CD14-positive monocyte (primary cell): ENCODE measurements at regions not wholly inside any gene's neighbourhood (a gene's known extent, or its start where the extent isn't known, plus 50 kb on each side); places are given as distances from the start of the nearest gene placed in this dataset.

Source experiments
- DNase-seq, 3 donors: peaks; one replicate each; pipeline ENCODE4 v3.0.0-alpha.2; 2011 to 2022
- H2AFZ ChIP-seq: 2 replicates; pipeline ENCODE4 v1.6.0; 2012; ENCODE audit warnings: mild to moderate bottlenecking, low read depth, low read length, inconsistent platforms; ENCODE audit not compliant: insufficient read depth, poor library complexity, severe bottlenecking
- H3K27ac ChIP-seq, 2 donors: 1 replicate in 1 of 2; 2 replicates in 1 of 2; pipeline ENCODE4 v1.5.1; 2012 to 2013; ENCODE audit warnings: low read length in 2 of 2, control low read depth in 1 of 2, inconsistent platforms in 1 of 2, low read depth in 1 of 2, mild to moderate bottlenecking in 1 of 2
- H3K27me3 ChIP-seq, 2 donors: one replicate each; pipeline versions ENCODE4 v1.6.0 to v1.6.1; 2011 to 2013; ENCODE audit warnings: low read length in 2 of 2; ENCODE audit not compliant: control insufficient read depth in 2 of 2, insufficient read depth in 2 of 2
- H3K36me3 ChIP-seq, 2 donors: replicated peaks in 1 of 2; 1 replicate in 1 of 2; 2 replicates in 1 of 2; pipeline versions ENCODE4 v1.5.1 to v1.6.1; 2012 to 2013; ENCODE audit warnings: low read length in 2 of 2, control low read depth in 1 of 2, inconsistent platforms in 1 of 2, mild to moderate bottlenecking in 1 of 2; ENCODE audit not compliant: insufficient read depth in 2 of 2, control insufficient read depth in 1 of 2
- H3K4me1 ChIP-seq, 2 donors: 1 replicate in 1 of 2; 2 replicates in 1 of 2; pipeline versions ENCODE4 v1.5.1 to v1.6.1; 2012 to 2013; ENCODE audit warnings: low read length in 2 of 2, control low read depth in 1 of 2, inconsistent platforms in 1 of 2, mild to moderate bottlenecking in 1 of 2, moderate library complexity in 1 of 2; ENCODE audit not compliant: insufficient read depth in 2 of 2, control insufficient read depth in 1 of 2
- H3K4me2 ChIP-seq: replicated peaks from 2 replicates; pipeline ENCODE3; 2012; ENCODE audit warnings: low read length, moderate library complexity, mild to moderate bottlenecking; ENCODE audit not compliant: poor library complexity, severe bottlenecking; ENCODE audit errors: extremely low read depth
- H3K4me3 ChIP-seq, 3 experiments: fragments of 200-600 bp in 1 of 3; sonication (generic) in 1 of 3; replicated peaks in 1 of 3; 1 replicate in 2 of 3; 2 replicates in 1 of 3; pipeline ENCODE4 v1.5.1; 2011 to 2013; ENCODE audit warnings: low read length in 3 of 3, mild to moderate bottlenecking in 3 of 3, control low read depth in 2 of 3, low read depth in 2 of 3, inconsistent platforms in 1 of 3, moderate library complexity in 1 of 3
- H3K79me2 ChIP-seq: 2 replicates; pipeline ENCODE4 v1.6.0; 2012; ENCODE audit warnings: mild to moderate bottlenecking, control low read depth, inconsistent platforms, low read length, moderate library complexity; ENCODE audit not compliant: insufficient read depth
- H3K9ac ChIP-seq: 2 replicates; pipeline ENCODE4 v1.6.0; 2017; ENCODE audit warnings: low read length, mild to moderate bottlenecking; ENCODE audit not compliant: insufficient read depth, poor library complexity, severe bottlenecking
- H3K9me3 ChIP-seq, 2 donors: replicated peaks in 1 of 2; 1 replicate in 1 of 2; 2 replicates in 1 of 2; pipeline versions ENCODE4 v1.5.1 to v1.6.1; 2012 to 2013; ENCODE audit warnings: low read length in 2 of 2, control low read depth in 1 of 2; ENCODE audit not compliant: control insufficient read depth in 1 of 2, insufficient read depth in 1 of 2
- H4K20me1 ChIP-seq: 2 replicates; pipeline ENCODE4 v1.6.0; 2012; ENCODE audit warnings: mild to moderate bottlenecking, low read length, control low read depth, moderate library complexity; ENCODE audit not compliant: insufficient read depth
- H3K27ac Mint-ChIP-seq, 7 donors: one replicate each; pipeline ENCODE4 v1.8.0; 2020; ENCODE audit warnings: mild to moderate bottlenecking in 7 of 7, mixed read lengths in 7 of 7, moderate library complexity in 6 of 7, inconsistent platforms in 2 of 7
- H3K27me3 Mint-ChIP-seq, 3 donors: one replicate each; pipeline ENCODE4 v1.8.0; 2021 to 2022; ENCODE audit warnings: low read depth in 3 of 3, mild to moderate bottlenecking in 3 of 3, mixed read lengths in 3 of 3, moderate library complexity in 3 of 3, inconsistent platforms in 1 of 3
- H3K36me3 Mint-ChIP-seq, 2 donors: one replicate each; pipeline ENCODE4 v1.8.0; 2020; ENCODE audit warnings: mixed read lengths in 2 of 2, inconsistent platforms in 1 of 2, mild to moderate bottlenecking in 1 of 2
- H3K4me1 Mint-ChIP-seq: one replicate; pipeline ENCODE4 v1.8.0; 2020; ENCODE audit warnings: mild to moderate bottlenecking, mixed read lengths
- H3K4me3 Mint-ChIP-seq, 2 donors: one replicate each; pipeline ENCODE4 v1.8.0; 2020; ENCODE audit warnings: mild to moderate bottlenecking in 2 of 2, mixed read lengths in 2 of 2, moderate library complexity in 1 of 2
- H3K9me3 Mint-ChIP-seq, 7 donors: one replicate each; pipeline ENCODE4 v1.8.0; 2020 to 2022; ENCODE audit warnings: mixed read lengths in 7 of 7, mild to moderate bottlenecking in 6 of 7, moderate library complexity in 6 of 7, inconsistent platforms in 2 of 7
- WGBS: methylation state at CpG from one replicate; pipeline ENCODE4 v1.1.5; 2013; ENCODE audit warnings: missing lambda C conversion rate; ENCODE audit not compliant: insufficient coverage; 5-methylcytosine and 5-hydroxymethylcytosine counted together
- intact Hi-C, 2 donors: fragments of 100-400 bp; cut with micrococcal nuclease; formaldehyde crosslinking; loops; one replicate each; pipeline versions ENCODE4 v1.15.0 to v1.15.1; 2023
- TF ChIP-seq, protein P1 (sequence below): fragments of 200-600 bp; IDR thresholded peaks from one replicate; pipeline ENCODE4 v1.8.0; 2022; ENCODE audit warnings: antibody characterized with exemption, mild to moderate bottlenecking

DNA sequence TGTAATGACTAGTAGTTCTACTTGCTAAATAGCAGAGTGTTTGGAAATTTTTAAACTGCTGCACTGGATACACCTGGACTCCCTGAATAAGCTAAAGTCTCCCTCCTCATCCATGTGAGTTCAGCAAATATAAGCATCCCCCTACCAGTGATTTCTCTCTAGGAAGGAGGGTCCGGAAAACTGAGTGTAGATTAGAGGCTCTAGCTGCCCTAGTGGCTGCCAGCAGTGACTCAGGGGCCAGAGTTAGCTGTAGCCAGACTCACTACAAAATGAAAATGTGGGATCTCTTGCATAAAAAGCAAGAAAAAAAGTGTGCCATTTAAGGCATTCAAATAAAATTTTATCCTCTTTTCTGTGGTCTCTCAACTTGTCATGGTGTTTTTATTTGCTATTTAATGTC is 485.0 kb upstream of the ATP11B start:
- TF ChIP-seq, protein P1, sequence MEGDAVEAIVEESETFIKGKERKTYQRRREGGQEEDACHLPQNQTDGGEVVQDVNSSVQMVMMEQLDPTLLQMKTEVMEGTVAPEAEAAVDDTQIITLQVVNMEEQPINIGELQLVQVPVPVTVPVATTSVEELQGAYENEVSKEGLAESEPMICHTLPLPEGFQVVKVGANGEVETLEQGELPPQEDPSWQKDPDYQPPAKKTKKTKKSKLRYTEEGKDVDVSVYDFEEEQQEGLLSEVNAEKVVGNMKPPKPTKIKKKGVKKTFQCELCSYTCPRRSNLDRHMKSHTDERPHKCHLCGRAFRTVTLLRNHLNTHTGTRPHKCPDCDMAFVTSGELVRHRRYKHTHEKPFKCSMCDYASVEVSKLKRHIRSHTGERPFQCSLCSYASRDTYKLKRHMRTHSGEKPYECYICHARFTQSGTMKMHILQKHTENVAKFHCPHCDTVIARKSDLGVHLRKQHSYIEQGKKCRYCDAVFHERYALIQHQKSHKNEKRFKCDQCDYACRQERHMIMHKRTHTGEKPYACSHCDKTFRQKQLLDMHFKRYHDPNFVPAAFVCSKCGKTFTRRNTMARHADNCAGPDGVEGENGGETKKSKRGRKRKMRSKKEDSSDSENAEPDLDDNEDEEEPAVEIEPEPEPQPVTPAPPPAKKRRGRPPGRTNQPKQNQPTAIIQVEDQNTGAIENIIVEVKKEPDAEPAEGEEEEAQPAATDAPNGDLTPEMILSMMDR, result no peak
- DNase-seq, result no peak
- Histone ChIP-seq H3K36me3 (no peaks in the 10 kb centered on the region), H3K4me2 (no peak overlapping the region), H3K9ac (no peak overlapping the region), H3K27me3 (no peaks in the 10 kb centered on the region), H3K79me2 (no peaks in the 10 kb centered on the region), H3K27ac (no peak overlapping the region), H4K20me1 (no peaks in the 10 kb centered on the region), H3K9me3 (no peaks in the 10 kb centered on the region), H3K4me1 (no peaks in the 10 kb centered on the region), H3K4me3 (no peak overlapping the region), H2AFZ (no peak overlapping the region)
- H3K27me3 Mint-ChIP-seq, result peaks cover 0 to 3% (median 0%) of the 10 kb centered on the region in 3 donors
- intact Hi-C loops, result no loop called here
- H3K4me1 Mint-ChIP-seq, result no peaks in the 10 kb centered on the region
- no peak overlapping the region for H3K27ac Mint-ChIP-seq
- no CpG with 5 or more reads among the region's 1 CpG for WGBS
- no peaks in the 10 kb centered on the region for H3K36me3 Mint-ChIP-seq
- H3K9me3 Mint-ChIP-seq, result peaks cover 0 to 5% (median 2%) of the 10 kb centered on the region in 7 donors
- H3K4me3 Mint-ChIP-seq, result no peak overlapping the region

DNA sequence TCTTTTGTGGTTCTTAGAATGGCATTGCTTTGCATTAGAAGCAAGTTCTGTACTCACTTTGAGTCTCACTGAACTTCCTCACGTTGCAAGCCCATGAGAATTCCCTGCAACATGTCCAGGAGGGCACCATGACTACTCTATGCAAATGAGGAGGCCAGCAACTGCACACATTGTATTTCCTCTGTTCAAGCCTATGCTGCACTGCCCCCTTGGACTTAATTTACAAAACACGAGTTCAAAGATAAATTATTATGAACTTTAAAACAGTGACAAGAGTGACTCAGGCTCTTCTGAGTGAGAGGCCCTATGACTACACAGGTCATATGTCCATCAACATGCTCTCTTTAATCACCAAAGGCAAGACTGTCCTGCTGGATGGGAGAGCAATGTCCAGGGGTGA is 484.2 kb upstream of the ATP11B start:
- Histone ChIP-seq H3K9ac (no peak overlapping the region), H3K36me3 (no peaks in the 10 kb centered on the region), H3K4me1 (no peaks in the 10 kb centered on the region), H3K4me3 (no peak overlapping the region), H3K4me2 (no peak overlapping the region), H4K20me1 (no peaks in the 10 kb centered on the region), H2AFZ (no peak overlapping the region), H3K27ac (no peak overlapping the region), H3K79me2 (no peaks in the 10 kb centered on the region), H3K9me3 (no peaks in the 10 kb centered on the region), H3K27me3 (no peaks in the 10 kb centered on the region)
- peaks cover 0 to 5% (median 2%) of the 10 kb centered on the region in 7 donors for H3K9me3 Mint-ChIP-seq
- no peak for DNase-seq
- TF ChIP-seq, protein P1, result no peak
- H3K36me3 Mint-ChIP-seq, result no peaks in the 10 kb centered on the region
- H3K4me1 Mint-ChIP-seq, result no peaks in the 10 kb centered on the region
- no peak overlapping the region for H3K4me3 Mint-ChIP-seq
- H3K27me3 Mint-ChIP-seq, result peaks cover 0 to 3% (median 0%) of the 10 kb centered on the region in 3 donors
- 18% methylated on average over 1 of the region's 2 CpGs for WGBS
- no peak overlapping the region for H3K27ac Mint-ChIP-seq
- intact Hi-C loops, result no loop called here
